ENCODE measurements at regions not wholly inside any gene's neighbourhood (a gene's known extent, or its start where the extent isn't known, plus 50 kb on each side); places are given as distances from the start of the nearest gene placed in this dataset.

DNA sequence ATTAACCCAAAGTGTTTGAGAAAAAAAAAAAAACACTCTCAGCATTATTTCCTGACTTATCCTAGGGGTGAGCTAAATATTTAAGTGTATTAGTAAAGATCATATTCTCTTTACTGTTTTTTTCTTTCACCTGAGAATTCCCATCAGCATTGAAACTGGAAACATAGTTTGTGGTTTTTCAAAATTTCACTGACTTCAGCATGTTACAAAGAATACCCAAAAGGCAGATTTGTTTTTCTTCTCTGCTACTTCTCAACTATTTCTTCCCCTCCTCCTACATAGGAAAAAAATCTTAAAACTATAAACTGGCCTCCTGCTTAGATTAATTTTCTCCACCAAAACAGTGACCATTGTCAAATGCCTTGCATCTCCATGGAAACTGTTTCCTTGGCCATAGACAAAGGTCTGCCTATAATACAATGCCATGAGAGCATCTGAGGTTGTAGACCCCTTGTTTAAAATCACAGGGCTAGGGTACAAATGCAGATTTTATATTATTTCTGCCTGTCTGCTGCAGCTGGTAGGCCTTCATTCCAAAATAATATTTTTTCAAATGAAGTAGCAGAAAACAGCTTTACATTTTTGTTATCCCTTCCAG is 179.7 kb upstream of the GALNT5 start:
- no peaks in the 10 kb centered on the region for H3K4me1 Mint-ChIP-seq (ENCODE audit: low read depth, unreplicated experiment)
- H3K4me3 ChIP-seq (ENCODE audit: low read depth, low read length) = no peak overlapping the region
- DNase-seq = no peak

DNA sequence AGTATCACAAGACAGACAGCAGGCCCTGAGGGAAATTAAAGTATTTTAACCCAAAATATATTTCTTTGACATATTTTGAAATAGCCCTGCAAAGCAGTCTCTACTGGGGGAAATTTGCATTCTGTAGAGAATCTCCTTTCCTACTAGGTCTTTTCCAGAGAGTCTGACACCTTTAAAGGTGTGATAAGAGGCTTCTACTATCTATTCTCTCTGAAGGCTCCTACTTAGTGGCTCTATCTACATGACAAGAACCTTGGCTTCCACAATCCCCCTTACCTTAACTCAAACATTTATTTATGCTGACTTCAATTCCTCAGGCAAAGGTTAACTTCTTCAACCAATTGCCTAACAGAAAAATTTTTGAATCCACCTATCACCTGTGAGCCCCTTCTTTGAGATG is 174.6 kb upstream of the GALNT5 start:
- Histone ChIP-seq H3K9me3 (no peaks in the 10 kb centered on the region), H3K27me3 (replicated peaks; ENCODE audit: control insufficient read depth, insufficient read depth, low read length) (no peaks in the 10 kb centered on the region), H3K4me1 (no peaks in the 10 kb centered on the region), H3K4me3 (ENCODE audit: low read depth, low read length) (no peak overlapping the region), H3K36me3 (ENCODE audit: control insufficient read depth, insufficient read depth, low read length) (no peaks in the 10 kb centered on the region)
- Mint-ChIP-seq H3K27me3 (ENCODE audit: insufficient read depth, unreplicated experiment) (peaks cover 5% of the 10 kb centered on the region), H3K4me3 (ENCODE audit: unreplicated experiment) (no peak overlapping the region), H3K36me3 (ENCODE audit: insufficient read depth, unreplicated experiment) (no peaks in the 10 kb centered on the region), H3K9me3 (ENCODE audit: unreplicated experiment) (no peaks in the 10 kb centered on the region), H3K27ac (ENCODE audit: unreplicated experiment) (no peak overlapping the region), H3K4me1 (ENCODE audit: low read depth, unreplicated experiment) (no peaks in the 10 kb centered on the region)
- ChIA-PET CTCF (no interaction called here), POLR2A (no interaction called here)
- BruUV-seq (replicated peaks) = no TSS peak
- intact Hi-C loops (cut with micrococcal nuclease; ENCODE audit: unreplicated experiment) = no loop called here
- TF ChIP-seq, protein P1, sequence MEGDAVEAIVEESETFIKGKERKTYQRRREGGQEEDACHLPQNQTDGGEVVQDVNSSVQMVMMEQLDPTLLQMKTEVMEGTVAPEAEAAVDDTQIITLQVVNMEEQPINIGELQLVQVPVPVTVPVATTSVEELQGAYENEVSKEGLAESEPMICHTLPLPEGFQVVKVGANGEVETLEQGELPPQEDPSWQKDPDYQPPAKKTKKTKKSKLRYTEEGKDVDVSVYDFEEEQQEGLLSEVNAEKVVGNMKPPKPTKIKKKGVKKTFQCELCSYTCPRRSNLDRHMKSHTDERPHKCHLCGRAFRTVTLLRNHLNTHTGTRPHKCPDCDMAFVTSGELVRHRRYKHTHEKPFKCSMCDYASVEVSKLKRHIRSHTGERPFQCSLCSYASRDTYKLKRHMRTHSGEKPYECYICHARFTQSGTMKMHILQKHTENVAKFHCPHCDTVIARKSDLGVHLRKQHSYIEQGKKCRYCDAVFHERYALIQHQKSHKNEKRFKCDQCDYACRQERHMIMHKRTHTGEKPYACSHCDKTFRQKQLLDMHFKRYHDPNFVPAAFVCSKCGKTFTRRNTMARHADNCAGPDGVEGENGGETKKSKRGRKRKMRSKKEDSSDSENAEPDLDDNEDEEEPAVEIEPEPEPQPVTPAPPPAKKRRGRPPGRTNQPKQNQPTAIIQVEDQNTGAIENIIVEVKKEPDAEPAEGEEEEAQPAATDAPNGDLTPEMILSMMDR (IDR thresholded peaks at IDR 0.05; ENCODE audit: insufficient read depth in 1 of 2, low read depth in 1 of 2, low read length in 1 of 2, severe bottlenecking in 1 of 2, unreplicated experiment in 1 of 2) = no peak
- no peak for DNase-seq

More for the DNA sequence above, 179.7 kb upstream of the GALNT5 start:
- Histone ChIP-seq H3K9me3 (no peaks in the 10 kb centered on the region), H3K36me3 (ENCODE audit: control insufficient read depth, insufficient read depth, low read length) (no peaks in the 10 kb centered on the region), H3K27me3 (replicated peaks; ENCODE audit: control insufficient read depth, insufficient read depth, low read length) (no peaks in the 10 kb centered on the region), H3K4me1 (no peaks in the 10 kb centered on the region)
- BruUV-seq (replicated peaks) = no TSS peak
- ChIA-PET CTCF (no interaction called here), POLR2A (no interaction called here)
- no peak overlapping the region for H3K4me3 Mint-ChIP-seq (ENCODE audit: unreplicated experiment)
- no peaks in the 10 kb centered on the region for H3K36me3 Mint-ChIP-seq (ENCODE audit: insufficient read depth, unreplicated experiment)
- no peaks in the 10 kb centered on the region for H3K9me3 Mint-ChIP-seq (ENCODE audit: unreplicated experiment)
- TF ChIP-seq, protein P1 (IDR thresholded peaks at IDR 0.05; ENCODE audit: insufficient read depth in 1 of 2, low read depth in 1 of 2, low read length in 1 of 2, severe bottlenecking in 1 of 2, unreplicated experiment in 1 of 2) = no peak
- H3K27me3 Mint-ChIP-seq (ENCODE audit: insufficient read depth, unreplicated experiment) = peaks cover 5% of the 10 kb centered on the region
- no peak overlapping the region for H3K27ac Mint-ChIP-seq (ENCODE audit: unreplicated experiment)
- intact Hi-C loops (cut with micrococcal nuclease; ENCODE audit: unreplicated experiment) = no loop called here

DNA sequence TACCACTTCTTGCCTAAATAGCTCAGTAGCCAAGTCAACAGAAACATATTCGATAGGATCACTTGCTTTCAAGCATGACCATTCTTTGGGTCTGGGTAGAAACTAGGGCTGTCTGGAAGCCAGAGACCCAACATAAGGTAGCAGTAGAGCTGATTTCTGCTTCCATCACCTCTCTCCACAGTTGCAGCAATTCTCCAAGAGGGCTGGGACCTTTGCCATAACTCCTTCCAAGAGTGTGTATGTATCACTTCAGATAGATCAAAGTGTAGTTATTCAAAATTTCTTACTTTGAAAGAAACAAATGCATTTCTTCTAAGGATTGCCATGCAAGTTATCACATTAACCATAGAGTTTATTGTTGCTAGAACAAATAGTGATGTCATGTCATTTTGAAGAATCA is 172.0 kb upstream of the GALNT5 start:
- Histone ChIP-seq H3K27me3 (replicated peaks; ENCODE audit: control insufficient read depth, insufficient read depth, low read length) (no peaks in the 10 kb centered on the region), H3K4me1 (no peaks in the 10 kb centered on the region), H3K9me3 (no peaks in the 10 kb centered on the region), H3K4me3 (ENCODE audit: low read depth, low read length) (no peak overlapping the region), H3K36me3 (ENCODE audit: control insufficient read depth, insufficient read depth, low read length) (no peaks in the 10 kb centered on the region)
- H3K4me3 Mint-ChIP-seq (ENCODE audit: unreplicated experiment) = no peak overlapping the region
- POLR2A ChIA-PET = no interaction called here
- BruUV-seq (replicated peaks) = no TSS peak
- CTCF ChIA-PET = no interaction called here
- intact Hi-C loops (cut with micrococcal nuclease; ENCODE audit: unreplicated experiment) = no loop called here
- TF ChIP-seq, protein P1 (IDR thresholded peaks at IDR 0.05; ENCODE audit: insufficient read depth in 1 of 2, low read depth in 1 of 2, low read length in 1 of 2, severe bottlenecking in 1 of 2, unreplicated experiment in 1 of 2) = no peak
- no peak for DNase-seq
- no peaks in the 10 kb centered on the region for H3K4me1 Mint-ChIP-seq (ENCODE audit: low read depth, unreplicated experiment)
- no peaks in the 10 kb centered on the region for H3K9me3 Mint-ChIP-seq (ENCODE audit: unreplicated experiment)
- no peak overlapping the region for H3K27ac Mint-ChIP-seq (ENCODE audit: unreplicated experiment)
- no peaks in the 10 kb centered on the region for H3K36me3 Mint-ChIP-seq (ENCODE audit: insufficient read depth, unreplicated experiment)
- peaks cover 5% of the 10 kb centered on the region for H3K27me3 Mint-ChIP-seq (ENCODE audit: insufficient read depth, unreplicated experiment)

Data from Caco-2 (cell line).